ENCODE measurements at regions not wholly inside any gene's neighbourhood (a gene's known extent, or its start where the extent isn't known, plus 50 kb on each side); places are given as distances from the start of the nearest gene placed in this dataset.

DNA sequence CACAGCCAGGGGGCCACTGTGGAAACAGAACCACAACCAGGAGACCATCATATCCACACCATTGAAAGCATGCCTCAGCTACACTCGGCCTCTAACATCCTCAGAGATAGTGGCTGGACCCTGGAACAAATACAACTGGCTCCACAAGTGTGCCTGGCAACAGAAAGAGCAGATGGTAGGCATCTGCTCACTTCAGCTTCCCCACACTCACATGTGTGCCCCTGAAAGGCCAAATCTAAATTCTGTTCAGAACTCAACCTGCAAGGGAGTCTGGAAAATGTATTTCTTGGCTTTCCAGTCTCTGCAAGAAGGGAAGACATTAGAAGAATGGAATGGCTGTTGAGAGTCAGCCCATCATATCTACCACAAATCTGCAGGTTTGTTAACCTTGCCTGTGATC is 54.7 kb upstream of the CTNNB1 start (continued):
- TF ChIP-seq SIX5 (IDR thresholded peaks at IDR 0.05; ENCODE audit: low read depth, low read length) (no peak), KDM5A (IDR thresholded peaks at IDR 0.05; ENCODE audit: low read length) (no peak)
